GM19468 (cell line): ENCODE measurements at regions not wholly inside any gene's neighbourhood (a gene's known extent, or its start where the extent isn't known, plus 50 kb on each side); places are given as distances from the start of the nearest gene placed in this dataset.

Source experiments
- ATAC-seq: cut with Tn5 transposase; IDR thresholded peaks from one replicate; pipeline ENCODE4 v1.9.1; 2021; ENCODE audit warnings: mild to moderate bottlenecking, moderate library complexity, moderate number of reproducible peaks; ENCODE audit not compliant: unreplicated experiment; ENCODE audit errors: extremely low read depth

DNA sequence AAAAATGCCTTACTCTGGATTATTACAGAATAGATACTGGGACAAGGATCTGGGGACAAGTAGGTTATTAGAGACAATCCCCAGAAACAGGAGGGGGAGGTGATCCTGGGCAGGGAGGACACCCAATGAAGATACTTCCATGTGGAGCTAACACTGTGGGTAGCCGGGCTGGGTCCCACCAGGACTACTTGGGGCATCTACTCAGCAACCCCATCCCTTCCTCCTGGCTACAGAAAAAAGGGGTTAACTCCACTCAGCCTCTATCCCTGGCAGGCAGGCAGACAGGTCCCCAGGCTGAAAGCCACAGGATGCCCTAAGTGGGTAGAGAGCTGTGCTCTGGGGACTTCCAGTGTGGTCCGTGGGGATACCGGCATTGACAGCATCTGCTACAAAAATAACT, 68.0 kb upstream of the NXT1 start:
- no peak for ATAC-seq

DNA sequence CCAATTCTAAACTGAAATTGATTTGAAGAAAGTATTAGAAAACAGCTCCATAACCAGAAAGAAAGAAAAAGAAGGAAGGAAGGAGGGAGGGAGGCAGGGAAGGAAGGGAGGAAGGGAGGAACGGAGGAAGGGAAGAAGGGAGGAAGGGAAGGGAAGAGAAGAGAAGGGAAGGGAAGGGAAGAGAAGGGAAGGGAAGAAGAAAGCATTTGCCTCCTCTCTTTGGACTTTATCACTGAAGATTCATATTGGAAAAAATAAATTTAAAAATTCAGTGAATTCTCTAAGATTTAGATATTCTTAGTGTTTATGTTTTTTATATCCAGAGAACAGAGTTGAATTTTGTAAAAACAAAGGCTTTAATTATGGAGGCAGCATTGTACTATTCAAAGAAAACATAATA, 68.5 kb upstream of the NXT1 start:
- no peak for ATAC-seq

DNA sequence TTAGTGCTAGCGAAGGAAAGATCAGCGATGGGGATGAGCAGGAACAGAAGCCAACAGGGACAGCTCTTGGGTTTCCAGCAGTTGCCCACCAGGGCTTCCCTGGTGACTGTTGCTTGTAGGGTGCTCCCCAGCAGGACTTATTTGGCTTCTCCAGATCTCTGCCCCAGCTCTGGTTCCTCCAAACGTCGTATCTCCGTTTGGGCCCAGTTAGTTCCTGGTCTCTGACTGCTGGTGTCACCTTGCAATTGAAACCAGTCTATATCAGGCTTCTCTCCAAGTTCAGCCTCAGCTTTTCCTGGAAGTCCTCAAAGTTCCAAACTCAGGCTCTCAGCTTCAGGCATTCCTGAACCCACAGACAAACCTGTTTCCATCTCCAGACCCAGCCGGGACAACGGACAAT, 70.8 kb upstream of the NXT1 start:
- no peak for ATAC-seq

DNA sequence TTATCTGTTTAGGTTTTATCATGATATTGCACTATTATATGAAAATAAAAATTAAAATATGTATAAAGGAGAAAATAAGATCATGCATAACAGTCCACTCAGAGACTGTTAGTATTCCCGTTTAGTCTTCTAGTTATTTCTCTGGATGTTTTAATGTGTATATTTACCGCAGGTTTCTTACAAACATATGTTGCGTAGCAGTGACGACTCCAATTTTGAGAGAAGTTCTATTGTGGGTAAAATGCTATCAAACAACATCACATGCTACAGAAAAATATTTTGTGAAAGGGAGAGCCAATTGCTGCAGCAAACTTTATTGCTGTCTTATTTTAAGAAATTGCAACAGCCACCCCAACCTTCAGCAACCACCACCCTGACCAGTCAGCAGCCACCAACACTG, 72.4 kb upstream of the NXT1 start:
- ATAC-seq: no peak

DNA sequence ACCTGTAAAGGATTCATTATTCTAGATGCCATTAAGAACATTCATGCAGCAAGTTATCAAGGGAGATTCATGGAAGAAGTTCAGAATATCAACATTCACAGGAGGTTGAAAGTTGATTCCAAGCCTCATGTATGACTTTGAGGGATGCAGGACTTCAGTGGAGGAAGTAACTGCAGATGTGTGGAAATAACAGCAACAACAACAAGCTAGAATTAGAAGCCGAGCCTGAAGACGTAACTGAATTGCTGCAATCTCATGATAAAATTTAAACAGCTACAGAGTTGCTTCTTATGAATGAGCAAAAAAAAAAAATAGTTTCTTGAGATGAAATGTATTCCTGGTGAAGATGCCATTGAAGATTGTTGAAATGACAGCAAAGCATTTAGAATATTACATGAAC, 73.3 kb upstream of the NXT1 start:
- no peak for ATAC-seq

DNA sequence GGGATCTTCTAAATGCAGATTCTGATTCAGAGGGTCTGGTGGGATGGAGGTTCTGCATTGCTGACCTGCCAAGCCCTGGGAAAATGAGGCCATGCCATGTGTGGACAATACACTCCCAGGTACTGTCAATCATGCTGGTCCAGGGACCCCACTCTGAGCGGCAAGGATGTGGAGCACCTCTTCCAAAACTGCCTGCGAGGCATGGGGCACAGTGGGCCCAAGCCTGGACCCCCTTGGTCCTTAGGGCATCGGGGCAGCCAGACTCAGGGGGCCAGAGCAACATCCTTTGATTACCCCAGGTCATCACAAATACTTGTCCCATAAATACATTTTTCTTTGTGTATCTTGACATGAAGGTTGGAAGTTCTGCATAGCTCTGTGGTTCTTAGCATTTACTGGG, 76.8 kb upstream of the NXT1 start:
- ATAC-seq: no peak

DNA sequence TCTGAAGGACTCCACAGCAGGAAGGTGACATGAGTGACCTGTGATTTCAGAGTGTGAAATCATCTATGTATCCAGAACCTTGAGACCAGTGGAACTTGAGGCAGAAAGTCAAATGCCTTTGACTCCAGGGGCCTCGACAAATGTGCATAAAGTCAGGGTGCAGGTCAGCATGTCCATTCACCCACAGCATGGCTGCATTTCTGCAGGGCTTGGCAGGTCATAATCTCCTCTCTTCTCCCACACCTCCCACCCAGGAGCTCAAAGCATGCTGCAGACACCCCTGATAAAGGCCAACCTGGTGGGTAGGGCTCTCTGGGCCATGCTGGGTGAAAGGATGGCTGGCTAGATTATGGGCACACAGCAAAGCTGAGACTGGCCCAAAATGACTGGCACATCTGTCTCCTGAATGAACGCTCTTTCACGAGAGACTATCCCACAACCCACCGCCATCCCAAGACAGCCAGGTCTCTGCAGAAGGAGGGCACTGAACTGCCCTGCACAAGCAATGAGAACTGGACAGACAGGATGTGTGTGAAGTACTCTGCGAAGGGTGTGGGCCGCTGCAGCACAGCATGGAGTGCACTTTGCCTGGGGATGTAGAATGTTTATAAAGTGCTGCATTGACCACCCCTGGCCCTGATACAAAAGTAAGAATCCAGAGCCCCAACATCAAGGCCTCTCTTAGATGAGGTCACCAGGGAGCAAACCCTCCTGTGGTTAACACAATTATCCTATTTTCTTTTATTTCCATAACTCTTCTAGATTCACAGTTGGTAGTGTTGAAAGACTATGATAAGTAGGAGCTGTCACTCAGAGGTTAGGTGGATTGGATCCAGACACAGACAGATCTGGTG, 78.2 kb upstream of the NXT1 start:
- no peak for ATAC-seq

DNA sequence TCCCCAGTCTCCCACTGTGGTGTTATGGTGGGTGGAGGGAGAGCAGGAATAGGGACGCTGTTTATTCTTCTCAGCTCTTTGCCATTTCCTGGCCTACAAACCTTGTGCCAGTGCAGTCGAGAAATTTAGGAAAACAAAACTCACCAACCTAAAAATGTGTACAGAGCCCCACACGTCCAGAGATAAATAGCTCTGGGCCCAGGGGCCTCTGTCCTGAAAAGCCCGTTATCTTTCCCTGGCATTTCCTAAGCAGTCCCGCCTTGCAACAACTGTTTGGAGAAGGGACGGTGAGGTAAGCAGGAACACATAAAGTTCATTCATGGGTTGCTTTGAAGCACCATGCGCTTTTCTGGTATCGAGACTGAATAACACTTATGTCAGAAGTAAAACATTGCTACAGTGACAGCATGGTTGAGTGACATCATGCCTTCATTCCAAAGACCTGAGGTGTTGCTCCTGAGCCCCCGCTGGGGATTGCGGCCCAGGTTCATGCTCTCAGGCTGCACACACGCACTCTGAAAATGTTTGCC, 80.1 kb upstream of the NXT1 start:
- no peak for ATAC-seq

DNA sequence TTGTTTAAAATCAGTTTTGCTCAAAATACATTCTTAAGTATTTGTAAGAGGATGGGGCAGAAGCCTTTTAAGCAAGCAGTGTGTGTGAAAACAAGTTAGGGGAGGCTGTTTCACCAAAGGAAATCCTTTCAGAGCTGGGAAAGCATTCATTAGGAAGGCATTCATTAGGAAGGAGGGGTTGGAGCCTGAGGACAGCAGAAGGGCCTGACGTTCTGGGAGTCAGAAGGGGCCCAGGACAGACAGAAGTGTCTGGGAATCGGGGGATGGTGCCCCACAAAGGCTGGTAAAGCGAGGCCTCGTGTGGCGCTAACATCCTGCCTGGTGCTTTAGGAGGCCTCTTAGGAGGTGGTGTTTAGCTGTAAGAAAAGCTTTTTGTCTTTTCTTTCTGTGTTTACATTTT, 80.6 kb upstream of the NXT1 start:
- ATAC-seq: no peak

DNA sequence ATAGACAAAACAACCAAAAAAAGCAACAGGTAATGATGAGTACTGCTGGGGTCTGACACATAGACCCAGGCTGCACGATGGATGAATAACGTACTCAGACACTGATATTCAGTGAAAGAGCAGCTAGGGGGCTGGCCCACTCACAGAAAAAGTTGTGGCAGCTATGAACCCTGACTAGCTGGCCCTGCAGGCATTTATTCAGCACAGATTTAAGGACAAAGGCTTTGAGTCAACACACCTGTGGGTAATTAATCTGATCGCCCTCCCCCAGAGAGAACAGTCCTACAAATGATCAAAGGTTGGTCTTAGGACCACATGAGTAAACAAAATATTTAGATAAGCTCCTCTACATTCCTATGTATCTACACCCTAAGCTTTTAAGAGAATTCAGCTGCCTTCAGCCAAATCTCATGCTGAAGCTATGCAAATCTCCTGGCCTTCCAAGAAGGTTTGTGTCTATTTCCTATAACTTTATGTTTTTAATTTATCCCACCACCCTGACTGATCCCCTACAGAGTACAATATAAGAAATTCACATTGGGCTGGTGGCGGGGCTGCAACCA, 81.7 kb upstream of the NXT1 start:
- no peak for ATAC-seq

DNA sequence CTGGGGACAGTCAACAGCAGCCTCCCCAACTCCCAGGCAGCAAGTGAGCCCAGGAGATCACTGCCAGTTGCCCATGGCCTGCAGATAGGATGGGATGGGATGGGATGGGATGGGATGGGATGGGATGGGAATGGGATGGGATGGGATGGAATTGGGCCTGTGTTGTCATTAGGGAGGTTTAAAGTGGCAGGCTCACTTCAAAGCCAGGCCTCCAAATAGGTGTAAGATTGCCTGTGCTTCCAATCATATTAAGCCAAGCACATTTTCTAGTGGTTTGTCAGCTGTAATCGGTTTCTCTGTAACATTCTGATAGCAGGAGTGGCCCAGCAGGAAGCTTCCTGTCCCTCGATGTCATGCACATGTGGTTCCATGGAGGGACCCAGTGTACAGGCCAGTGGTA, 82.7 kb upstream of the NXT1 start:
- no peak for ATAC-seq

DNA sequence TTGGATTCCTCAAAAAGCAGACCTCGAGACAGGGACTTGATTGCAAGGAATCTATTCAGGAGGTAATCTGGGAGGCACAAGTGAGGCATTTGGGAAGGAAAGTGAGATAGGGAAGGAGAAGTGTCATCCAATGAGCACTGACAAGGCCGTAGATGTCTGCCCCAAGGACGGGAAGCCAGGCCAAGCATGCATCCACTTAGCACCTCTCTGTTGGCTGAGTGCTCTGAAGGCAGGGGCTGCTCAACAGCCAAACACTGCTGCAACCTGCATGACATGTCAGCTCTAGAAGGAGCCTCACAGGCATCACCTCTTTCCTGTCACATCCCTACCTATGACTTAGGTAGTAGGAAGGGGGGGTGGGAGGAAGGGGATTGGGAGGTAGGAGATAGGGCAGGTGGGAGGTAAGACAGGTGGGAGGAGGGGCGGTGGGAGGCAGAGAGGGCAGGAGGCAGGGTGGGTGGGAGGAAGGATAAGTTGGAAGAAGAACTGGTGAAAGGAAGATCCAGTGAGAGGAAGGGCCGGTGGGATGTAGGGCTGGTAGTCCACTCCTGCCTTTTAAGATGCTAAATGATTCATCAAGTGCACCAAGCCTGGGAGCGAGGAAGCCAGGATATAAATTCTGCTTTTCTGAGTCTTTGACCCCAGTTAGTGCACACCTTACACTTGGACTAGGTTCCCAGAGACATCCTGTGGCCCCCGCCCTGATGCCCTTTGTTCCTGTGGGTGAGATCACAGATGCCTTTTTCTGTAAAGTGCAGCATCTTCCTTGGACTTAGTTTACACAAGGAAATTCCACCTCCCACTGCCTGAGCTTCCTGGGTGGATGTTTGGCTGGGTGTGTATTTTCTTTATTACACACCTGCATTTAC, 83.8 kb upstream of the NXT1 start:
- no peak for ATAC-seq

DNA sequence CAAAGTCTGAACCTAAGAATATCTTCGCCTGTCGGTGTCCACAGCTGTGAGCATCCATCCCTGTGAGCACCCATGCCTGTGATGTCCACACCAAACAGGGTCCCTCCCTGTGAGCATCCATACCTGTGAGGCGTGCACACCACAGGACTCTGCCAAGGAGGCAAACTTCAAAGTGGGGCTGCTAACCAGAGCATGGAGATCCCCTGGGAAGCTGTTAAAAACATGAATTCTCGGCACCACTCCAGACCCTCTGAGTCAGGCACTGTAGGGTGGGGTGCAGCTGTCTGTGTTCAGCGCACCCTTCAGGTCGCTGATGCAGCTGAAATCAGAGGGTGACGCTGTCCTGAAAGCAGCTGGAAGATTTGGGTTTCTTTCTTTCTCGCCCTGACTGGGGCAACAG, 85.4 kb upstream of the NXT1 start:
- ATAC-seq: no peak

DNA sequence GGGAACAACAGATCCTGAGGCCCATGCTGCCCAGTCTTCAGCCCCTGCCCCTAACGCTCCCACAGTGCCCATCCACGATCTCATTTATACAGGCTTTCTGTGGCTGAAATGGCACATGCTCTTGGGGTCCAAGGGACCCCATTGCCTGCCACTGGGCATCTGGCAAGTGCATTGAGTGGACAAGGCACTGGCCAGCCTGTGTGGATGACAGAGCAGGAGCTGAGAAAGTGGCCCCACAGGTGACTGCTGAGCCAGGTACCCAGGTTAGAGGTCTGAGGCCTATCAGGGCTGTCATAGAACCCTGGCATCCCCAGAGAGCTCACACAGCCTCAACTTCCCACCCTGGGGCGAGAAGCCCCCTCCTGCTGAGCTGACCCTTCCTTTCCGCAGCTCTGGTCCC, 86.0 kb upstream of the NXT1 start:
- no peak for ATAC-seq

DNA sequence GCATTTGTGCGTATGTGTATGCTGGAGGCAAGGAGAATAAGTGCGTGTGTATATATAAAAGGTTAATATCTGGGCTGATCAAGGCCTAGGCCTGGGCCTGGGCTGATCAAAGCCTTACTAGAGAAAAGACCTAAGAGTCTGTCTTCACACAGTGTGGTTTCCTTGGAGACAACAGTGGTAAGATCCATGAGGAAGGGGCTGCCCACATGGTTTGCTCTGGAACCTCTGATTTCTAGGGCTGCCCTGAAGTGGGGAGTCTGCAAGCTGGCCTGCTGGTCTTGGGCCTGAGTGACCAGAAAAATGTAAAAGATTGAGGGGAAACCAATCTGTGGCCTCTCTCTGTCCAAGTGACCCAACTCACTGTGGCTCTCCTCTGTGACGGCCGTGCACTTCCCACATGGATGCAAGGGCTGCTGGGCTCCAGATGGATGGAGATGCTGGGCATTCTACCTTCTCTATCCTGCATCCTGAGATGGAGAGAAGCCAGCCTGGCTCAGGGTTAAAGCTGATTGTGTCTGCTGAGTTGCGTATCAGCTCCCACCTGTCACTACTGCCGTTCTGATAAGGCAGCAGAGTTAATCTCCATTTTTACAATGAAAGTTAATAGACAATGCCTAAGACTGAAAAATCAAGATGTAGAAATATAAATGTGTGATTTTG, 90.3 kb upstream of the NXT1 start:
- ATAC-seq: no peak

DNA sequence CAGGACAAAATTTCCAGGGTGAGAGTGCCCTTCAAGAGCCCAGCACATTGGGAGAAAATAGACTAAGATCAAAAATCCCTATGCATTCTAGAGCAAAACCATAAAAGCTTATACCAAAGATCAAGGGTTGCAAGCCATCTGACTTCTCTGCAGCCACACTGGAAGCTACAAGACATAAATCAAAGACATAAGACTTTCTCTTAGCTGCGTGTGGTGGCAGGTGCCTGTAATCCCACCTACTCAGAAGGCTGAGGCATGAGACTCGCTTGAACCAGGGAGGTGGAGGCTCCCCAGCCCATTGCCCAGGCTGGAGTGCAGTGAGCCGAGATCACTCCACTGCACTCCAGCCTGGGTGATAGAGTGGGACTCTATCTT, 91.9 kb upstream of the NXT1 start:
- ATAC-seq: no peak

DNA sequence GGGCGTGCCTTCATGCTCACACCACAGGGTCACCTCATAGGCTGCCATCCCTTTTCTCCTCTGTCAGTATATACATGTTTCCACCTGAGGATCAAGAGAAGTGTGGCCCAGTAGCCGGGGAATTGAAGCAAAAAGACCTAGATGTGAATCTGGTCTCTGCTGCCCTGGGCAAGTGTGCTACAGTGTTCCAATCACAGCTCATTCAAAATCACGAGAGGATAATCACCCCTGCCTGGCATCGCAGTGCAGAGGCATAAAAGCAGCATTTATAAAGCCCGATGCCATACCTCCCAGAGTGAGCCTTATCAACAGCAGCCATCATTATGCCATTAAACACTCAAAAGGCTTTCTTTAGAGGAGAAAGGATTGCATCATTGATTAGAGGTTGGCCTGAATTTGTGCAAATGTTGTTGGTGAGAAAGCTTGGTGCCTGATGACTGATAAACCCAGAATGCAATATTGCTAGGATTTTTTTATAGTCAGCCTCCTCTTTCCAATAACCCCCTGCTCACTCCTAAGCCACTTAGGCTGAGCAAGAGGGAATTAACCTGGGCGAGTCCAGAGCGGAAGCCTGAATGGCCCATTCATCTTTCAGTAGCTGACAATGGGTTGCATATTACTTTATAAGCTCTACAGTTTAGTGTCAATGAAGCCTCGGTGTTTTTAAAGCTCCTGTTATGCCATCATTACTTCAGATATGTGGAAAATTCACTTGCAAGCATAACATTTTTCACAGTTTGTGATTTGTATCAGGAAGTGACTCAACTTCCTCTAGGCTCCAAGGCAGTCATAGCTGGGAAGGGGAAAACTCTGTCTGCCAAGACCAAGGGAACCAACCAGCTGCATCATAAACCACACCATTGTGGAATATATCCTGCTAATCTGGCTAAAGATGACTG, 92.5 kb upstream of the NXT1 start:
- no peak for ATAC-seq

DNA sequence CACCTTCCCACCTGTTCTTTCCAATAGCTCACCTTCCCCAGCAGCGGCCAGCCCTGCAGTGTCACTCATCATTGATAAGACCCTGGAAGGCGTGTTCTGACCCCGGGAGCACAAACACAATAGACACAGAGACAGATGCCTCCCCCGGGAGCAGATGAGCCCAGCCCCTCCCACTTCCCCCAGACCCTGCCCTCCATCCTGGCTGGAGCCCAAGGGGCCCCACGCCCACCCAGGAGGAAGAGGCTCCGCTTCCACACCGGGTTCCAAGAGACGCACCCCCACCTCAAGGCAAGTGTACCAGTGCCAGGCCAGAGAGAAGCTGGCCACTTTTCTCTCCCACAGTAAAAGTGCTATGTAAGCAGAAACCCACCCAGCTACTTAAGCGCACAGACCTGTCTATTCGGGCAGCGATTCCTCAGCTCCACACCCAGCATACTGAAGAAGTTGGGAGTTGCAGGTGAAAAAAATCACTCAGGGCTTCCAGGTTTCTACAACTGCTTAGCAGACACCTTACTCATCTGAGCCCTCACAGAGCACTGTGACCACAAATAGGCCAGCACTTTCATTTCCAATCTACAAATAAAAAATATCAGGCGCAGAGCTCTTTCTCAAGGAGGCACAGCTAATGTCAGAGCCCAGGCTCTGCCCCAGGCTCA, 93.4 kb upstream of the NXT1 start:
- no peak for ATAC-seq
